GM20431 (cell line): ENCODE measurements at regions not wholly inside any gene's neighbourhood (a gene's known extent, or its start where the extent isn't known, plus 50 kb on each side); places are given as distances from the start of the nearest gene placed in this dataset.

Source experiments
- in situ Hi-C: fragments of 300-500 bp; cut with MseI, MboI; formaldehyde crosslinking; loops from one replicate; pipeline ENCODE4 v1.15.0; 2020; ENCODE audit warnings: low sequenced_read_pairs; ENCODE audit not compliant: unreplicated experiment

DNA sequence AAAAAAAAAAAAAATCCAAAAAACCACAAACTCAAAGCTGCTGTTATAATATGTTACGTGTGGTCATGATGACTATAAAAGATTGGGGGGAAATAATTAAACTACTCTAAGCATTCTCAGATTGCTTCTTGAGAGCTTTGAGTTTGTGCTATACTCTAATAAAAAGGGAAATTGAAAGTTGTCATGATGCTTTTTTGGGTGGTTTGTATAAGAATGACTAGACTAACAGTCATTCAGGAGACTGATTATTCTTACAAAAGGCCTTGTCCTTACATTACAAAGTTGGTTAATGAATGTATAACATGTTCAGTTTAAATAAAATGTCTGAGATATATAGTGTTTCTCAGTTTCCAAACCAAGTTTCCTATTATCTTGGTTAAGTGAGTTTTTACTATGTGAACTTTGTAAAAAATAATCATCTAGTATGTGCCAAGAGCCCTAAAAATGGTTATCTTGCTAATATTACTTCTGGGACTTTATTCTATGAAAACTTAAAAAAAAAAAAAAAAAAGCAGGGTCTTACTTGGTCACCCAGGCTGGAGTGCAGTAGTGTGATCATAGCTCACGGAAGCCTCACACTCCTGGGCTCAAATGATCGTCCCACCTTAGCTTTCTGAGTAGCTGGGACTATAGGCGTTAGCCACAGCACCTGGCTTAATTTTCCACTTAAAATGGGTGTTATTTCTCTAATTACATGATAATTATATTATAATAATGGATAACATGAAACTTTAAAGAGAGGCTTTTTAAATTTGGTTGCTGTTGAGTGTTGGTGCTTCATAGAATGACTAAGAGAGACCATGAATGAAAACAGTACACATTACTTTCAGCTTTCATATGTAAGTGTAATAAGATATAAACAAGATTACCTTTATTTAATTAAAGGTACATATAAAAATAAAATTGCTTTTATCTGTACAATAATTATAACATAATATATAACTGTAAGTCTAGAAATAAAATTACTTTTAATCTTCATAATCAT lies 459.6 kb upstream of the RGS6 start:
- in situ Hi-C loops: no loop called here

DNA sequence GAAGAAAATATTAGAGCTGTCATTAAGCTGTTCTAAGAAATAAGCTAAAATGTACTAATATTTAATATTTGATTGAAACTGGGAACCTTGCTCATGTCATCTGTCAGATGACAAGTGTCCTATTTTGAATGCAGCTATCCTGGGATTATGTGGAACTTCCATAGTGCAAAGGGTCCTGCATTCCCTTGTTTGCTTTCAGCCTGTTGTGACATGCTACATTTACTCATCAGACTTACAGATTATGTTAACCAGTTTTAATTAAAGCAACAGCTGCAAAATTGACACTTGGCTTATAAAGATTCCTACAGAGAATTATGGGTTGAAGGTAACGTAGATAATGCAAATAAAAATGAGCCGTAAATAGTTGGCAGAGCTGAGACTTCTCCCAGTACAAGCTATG lies 458.4 kb upstream of the RGS6 start:
- in situ Hi-C loops: no loop called here

DNA sequence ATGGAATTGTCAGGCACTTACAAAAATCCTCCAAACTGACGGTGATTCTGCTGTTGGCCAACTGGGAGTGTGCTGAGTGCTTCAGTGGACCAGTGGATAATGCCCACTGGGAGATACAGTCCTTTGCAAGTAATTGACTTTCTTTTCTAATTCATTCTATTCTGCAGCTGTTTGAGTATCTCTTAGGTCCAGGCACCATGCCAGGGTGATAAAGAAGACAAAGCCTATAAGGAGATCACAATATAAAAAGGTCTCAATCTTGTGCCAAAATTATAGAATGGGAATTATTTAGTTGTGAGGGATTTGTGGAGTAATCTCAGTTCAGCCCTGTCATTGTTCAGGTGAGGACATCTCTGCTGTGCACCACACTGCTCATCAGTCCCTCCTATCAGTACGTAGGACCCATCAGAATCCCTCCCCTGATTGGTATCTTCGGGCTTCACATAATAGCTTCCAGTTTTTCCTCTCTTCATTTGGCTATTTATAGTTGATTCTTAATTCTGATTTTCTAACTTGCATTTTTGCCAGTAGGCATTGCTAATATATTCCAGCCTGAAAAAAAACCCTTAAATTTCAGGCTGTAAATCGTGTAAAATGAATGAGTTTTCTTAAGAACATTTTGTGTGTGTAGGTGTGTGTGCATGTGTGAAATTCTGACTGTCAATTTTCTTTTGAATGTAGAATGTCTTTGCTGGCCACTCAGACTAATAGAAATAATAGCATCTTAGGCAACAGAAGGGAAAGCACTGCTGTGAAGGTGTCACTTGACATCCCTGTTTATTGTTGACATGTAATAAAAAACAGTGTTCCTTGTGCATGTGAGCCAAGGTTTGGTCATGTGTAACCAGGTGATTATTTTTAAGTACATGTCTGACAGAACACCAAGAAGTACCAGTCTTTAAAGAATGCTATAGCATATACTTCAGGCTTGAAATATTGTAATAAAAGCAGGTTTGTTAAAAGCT lies 457.6 kb upstream of the RGS6 start:
- in situ Hi-C loops: no loop called here

DNA sequence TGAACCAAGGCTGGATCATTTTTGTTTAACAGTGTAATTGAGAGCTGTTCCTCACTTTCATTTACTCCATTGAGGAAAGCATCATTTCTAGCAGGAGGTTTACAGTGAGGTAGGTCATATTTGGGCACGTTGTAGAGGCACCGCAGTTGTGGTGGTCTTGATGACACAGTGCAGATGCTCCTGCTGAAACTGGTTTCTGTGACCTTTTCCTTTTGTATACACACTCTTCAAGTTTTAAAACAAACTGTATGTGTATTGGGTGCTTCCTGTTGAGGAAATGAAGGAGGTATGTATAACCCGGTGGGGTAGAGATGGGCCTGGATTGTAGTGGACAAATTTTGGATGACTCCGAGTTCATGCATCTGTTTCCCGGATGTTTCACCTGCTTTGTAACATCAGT lies 456.3 kb upstream of the RGS6 start:
- in situ Hi-C loops: no loop called here

DNA sequence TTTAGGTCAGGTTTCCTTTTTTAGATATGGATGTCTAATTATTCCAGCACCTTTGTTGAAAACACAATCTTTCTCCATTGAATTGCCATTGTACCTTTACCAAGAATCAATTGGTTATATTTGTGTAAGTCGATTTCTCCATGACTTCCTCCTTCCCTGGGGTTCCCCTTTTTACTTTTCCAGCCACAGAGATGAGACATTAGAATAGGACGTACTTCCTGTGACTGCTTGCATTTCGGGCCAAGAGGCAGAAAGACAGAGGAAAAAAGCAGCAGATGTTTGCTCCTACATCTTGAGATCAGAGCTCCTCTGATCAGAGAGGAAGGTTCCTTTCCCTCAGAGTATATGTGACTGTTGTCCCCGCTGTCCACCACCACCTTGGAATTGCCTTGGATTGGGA lies 453.7 kb upstream of the RGS6 start:
- in situ Hi-C loops: no loop called here

DNA sequence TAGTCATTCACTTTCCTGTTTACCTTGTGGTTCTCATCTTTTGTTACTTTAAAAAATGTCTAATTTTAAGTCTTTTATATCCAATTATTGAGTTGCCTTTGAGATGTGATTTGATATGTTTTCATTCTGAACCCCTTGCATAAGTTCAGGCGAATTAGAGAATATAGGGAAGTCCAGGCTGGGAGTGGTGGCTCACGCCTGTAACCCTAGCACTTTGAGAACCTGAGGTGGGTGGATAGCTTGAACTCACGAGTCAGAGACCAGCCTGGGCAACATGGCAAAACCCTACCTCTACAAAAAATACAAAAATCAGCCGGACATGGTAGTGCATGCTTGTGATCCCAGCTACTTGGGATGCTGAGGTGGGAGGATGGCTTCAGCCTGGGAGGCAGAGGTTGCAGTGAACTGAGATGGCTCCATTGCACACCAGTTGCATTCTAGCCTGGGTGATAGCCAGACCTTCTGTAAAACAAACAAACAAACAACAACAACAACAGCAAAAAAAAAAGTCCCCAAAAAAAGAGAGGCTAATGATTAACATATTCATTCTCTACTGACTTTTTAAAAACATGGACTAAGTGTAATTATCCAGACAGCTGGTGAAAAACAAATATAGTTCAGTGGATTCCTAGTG lies 451.1 kb upstream of the RGS6 start:
- in situ Hi-C loops: no loop called here

DNA sequence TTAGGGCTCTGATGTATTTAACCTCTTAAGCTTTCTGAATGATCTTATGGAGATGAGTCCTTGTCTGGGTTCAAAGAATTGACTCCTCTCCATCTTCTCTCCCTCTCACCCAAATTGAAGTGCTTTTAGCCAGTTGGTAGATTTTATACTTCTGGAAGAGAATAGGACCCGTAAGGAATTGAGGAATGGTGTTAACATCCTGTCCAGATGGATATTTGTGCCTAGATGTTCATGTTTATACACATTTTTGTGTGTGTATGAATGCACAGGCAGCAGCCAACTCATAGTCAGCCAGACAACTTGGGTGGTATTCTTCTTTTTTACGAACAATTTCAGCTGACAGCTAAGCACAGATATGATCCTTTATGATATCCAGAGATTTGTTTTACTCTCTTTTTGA lies 449.6 kb upstream of the RGS6 start:
- in situ Hi-C loops: no loop called here

DNA sequence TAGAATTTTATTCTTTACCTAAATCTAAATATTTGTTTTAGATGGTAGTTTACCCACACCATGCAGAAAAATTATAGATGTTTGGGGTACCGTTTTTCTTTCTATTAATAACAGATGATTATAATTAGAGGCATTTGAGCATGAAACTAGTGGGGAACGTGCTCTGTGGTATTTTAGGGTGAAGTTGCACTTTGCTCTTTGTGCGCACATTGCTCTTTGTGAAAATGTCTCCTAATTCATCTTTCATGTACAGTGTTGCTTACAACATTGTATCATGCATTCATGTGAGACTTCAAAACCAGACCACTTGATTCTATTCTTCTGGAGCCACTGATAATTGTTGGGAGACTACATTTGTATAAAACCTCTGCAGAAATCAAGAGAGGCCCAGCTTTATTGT lies 449.1 kb upstream of the RGS6 start:
- in situ Hi-C loops: no loop called here

DNA sequence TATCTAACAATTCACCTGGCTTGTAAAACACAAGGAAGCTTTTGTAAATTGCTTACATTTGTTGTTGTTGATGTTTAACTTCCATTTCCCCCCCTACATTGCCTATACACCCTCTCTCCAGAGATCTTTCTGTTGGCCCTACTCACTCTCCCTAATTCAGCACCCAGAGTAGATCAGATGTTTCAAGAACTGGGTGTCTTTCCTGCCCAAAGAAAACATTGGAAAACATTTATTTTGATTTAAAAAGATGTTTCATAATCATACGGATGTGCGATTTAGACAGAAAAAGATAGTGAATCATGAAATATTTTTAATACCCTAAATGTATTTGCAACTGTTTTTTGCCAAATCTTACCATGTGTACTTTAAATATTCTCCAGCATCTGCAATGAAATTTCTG lies 446.4 kb upstream of the RGS6 start:
- in situ Hi-C loops: no loop called here

DNA sequence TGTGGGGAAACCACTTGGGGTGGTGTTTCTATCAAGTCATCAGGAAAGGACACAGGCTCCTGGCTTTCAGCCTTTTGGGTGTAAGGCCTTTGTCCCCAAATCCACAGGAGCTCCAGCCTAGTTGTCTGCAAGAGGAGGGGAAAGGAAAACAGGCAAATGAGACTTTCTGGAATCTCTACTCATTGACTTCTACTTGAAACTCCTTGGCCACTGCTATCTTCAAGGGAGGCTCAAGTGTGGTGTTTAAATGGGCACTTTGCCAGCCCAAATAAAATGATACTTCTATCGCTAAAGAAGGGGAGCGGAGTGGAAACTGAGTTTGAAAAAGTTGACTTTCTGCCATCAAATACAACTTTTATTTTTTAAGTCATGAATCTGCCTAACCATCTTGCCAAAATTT lies 445.9 kb upstream of the RGS6 start:
- in situ Hi-C loops: no loop called here

DNA sequence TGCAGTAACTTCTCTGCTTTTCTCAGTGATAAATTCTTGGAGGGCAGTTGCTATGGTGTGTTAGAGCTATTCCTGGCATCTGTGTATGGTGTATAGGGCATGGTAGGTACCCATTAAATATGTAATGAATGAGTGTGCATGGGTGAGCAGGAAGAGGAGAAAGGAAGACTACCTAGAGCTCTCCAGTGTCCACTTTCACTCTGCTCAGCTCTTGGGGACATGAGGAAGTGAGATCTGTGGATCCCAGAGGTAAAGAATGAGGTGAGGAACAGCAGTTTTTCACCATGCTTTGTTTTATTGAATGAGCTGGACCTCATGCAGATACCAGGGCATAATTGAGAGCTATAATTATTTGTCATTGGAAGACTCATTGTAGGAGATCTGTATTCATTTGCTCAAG lies 444.8 kb upstream of the RGS6 start:
- in situ Hi-C loops: no loop called here

DNA sequence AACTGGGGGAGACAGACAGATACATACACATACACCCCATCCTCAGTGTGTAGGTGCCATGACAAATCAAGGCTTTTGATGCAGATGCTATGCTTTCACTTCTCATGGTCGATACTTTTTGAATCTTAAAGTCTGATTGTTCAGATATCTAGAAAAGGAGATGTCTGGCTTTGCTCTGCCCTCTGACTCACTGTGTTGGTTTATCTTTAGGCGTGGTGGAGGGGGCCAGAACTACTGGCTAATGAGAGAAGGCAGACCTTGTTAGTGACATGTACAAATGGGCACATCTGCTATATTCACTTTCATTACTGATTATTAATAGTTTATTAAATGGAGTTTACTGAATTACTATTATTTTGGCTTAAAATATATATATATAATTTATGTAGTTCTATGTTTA lies 444.3 kb upstream of the RGS6 start:
- in situ Hi-C loops: no loop called here

DNA sequence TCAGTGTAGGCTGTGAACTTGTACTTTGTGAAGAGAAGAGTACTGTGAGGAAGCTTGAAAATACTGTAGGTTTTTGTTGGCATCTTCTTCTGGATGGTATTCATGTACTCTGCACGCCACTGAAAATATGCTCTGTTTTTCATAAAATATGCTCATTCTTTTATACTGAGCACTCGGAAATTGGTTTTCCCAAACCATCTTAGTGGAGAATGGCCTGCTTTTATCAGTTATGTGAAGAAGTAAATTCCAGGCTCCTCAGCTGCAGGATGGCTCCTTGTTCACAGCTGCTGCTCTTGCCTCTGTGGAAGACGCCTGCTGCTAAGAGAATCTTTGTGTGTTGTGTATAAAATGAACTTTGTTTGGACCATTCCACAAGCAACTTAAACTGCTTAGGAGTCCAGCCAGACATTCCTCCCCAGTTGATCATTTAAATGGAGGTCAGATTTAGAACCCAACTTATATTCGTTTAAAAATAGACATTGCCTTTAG lies 443.5 kb upstream of the RGS6 start:
- in situ Hi-C loops: no loop called here

DNA sequence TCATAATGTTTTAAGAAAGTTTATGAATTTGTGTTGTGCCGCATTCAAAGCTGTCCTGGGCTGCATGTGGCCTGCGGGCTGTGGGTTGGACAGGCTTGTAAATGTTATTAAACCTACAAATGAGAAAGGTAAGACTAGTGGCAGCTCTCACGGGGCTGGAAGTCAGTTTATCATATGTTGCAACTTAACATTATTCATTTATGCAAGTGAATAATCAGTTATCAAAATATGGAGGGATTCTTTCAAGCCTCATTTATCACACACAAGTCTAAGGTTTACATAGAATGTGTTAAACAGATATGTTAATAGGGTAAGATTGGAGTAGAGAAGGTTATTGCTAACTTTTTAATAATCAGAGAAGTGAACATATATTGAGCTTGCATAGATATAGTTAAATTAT lies 442.5 kb upstream of the RGS6 start:
- in situ Hi-C loops: no loop called here

DNA sequence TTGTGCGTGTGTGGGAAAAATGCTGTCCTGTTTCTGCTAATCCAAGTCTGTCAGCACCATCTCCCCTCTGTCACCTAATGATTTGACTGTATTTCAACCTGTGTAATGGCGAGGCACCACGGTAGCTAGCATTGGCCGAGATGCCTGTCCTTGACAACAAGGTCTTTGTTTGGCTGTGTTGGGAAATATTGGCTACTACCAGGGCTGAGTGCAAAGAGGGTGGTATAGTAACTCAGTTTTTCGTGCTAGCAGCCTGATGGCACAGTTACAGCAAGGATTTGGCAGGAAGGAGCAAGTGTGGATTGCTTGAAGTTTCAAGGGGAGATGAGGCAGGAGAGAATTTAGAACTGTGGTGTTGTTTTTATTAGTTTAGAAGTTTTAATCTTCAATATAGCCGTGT lies 440.3 kb upstream of the RGS6 start:
- in situ Hi-C loops: no loop called here

DNA sequence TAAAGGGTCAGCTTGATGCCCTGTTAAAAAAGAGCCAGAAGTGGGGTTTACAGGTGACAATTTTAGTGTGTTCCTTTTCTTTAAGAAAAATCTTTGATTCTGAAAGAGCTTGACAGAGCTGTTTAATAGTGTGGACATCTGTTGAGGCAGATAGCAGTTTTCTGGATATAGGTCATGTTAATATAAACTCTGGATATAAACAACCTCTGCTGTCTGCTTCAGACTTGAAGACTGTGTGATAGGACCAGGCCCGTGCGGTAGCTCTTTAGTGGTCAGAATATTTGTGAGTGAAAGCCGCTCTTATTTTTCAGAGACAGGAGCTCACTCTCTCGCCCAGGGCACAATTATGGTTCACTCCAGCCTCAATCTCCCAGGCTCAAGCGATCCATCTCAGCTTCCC lies 439.9 kb upstream of the RGS6 start:
- in situ Hi-C loops: no loop called here

DNA sequence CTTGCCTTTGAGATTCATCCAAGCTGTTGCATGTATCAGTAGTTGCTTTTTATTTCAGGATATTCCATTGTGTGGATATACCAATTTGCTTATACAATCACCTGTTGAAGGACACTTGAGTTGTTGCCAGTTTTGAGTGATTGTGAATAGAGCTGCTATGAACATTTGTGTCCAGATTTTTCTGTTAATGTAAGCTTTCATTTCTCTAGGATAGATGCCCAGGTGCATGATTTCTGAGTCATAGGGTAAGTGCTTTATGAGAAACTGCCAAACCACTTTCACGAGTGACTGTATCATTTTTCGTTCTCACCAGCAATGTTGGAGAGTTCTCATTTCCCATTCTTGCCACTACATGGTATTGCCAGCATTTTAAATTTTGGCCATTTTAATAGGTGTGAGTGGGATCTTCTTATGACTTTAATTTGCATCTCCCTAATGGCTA lies 434.6 kb upstream of the RGS6 start:
- in situ Hi-C loops: no loop called here

DNA sequence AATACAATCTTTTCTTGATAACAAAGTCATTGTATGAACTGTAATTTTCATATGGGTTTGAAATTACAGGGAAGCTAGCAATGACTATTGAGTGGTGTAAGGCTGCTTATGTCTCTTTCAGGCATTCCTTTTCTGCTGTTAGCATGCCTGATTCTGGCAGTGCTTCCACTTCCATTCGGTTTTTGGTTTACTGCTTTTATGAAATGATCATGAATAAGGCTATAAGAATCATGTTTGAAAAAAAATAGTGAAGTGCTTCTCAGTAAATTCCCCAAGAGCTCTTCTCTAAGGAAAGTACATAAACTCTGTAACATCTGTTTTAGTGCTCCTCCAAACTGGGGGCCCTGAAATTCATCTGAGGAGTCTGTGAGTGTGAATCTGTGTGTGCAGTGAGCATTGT lies 434.0 kb upstream of the RGS6 start:
- in situ Hi-C loops: no loop called here

DNA sequence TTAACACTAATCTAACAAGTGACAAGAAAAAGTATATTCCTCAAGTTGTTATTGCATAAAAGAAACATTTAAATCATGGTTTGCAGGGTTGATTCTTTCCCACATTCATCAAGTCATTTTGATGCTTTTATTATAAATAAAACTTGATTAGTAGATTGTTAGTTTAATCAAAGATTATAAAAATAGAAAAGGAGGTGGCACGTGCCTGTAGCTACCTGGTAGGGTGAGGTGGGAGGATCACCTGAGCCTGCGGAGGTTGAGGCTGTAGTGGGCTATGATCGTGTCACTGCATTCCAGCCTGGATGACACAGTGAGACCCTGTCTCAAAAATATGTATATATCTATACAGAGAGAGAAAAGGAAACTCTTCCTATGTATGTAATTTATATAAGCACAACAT lies 433.2 kb upstream of the RGS6 start:
- in situ Hi-C loops: no loop called here

DNA sequence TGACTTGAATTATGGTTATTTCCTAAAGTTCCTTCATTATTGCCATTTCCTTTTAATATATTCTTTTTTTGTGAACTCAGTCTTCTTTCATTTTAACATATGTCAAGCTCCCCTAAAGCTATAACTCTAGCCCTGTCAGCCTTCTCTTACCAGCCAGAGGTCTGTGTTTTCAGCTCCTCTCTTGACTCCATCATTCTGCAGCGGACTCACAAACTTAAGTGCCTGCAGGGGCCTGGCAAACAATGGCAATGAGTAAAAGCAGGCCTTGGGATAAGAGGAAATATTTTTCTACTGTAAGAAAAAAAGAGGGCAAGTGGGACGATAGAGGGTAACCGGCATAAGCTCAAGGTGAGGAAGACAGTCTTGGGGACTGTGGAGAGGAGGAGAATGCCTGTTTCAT lies 424.5 kb upstream of the RGS6 start:
- in situ Hi-C loops: no loop called here
